K562 (cell line): ENCODE measurements at regions not wholly inside any gene's neighbourhood (a gene's known extent, or its start where the extent isn't known, plus 50 kb on each side); places are given as distances from the start of the nearest gene placed in this dataset.

Experiments used
- ATAC-seq: fragments of 200-7000 bp; cut with Tn5 transposase; 3 replicates; pipeline ENCODE4 v1.9.1; 2020; ENCODE audit warnings: moderate library complexity
- BruUV-seq: library from RNA; stranded (reverse); fragments of 400-500 nt; replicated peaks from 2 replicates; lab custom pipeline; 2021; lab: Mats Ljungman, UMichigan
- CTCF ChIA-PET: fragments of 300-600 bp; formaldehyde crosslinking; extraction: SDS; loops from one replicate; lab custom pipeline; 2021; ENCODE audit warnings: low intra/inter-chr PET ratio; lab: Yijun Ruan, JAX
- POLR2A ChIA-PET: fragments of 300-600, 350-650 bp; sonication (Branson Sonifier 250); formaldehyde crosslinking; extraction: SDS; loops from one replicate; lab custom pipeline; 2021; ENCODE audit warnings: antibody characterized with exemption, inconsistent platforms; lab: Yijun Ruan, JAX
- DNase-seq, 4 experiments: peaks; one replicate each; pipeline versions ENCODE4 v3.0.0 to v3.0.0-alpha.2; 2011 to 2018; ENCODE audit warnings: low spot score in 3 of 4, mixed read lengths in 3 of 4; ENCODE audit errors: extremely low read depth in 1 of 4
- FAIRE-seq: peaks from 2 replicates; lab custom pipeline; 2011; peaks lifted over from hg19 to GRCh38; lab: Jason Lieb, UNC
- H2AFZ ChIP-seq: 2 replicates; pipeline ENCODE4 v1.6.0; 2011; ENCODE audit warnings: low read depth, low read length, control low read depth, inconsistent platforms
- H3K27ac ChIP-seq: fragments of 200-600 bp; 3 replicates; pipeline ENCODE4 v1.8.0; 2011; ENCODE audit warnings: low read depth, mild to moderate bottlenecking, control low read depth, inconsistent platforms, low read length, moderate library complexity, mixed read lengths; ENCODE audit errors: extremely low read depth
- H3K27me3 ChIP-seq, 2 experiments: fragments of 300-600 bp in 1 of 2; 2 replicates in 1 of 2; 3 replicates in 1 of 2; pipeline versions ENCODE4 v1.6.0 to v1.8.0; 2011; ENCODE audit warnings: inconsistent platforms in 2 of 2, low read length in 2 of 2, mild to moderate bottlenecking in 1 of 2, mixed read lengths in 1 of 2, moderate library complexity in 1 of 2; ENCODE audit not compliant: control insufficient read depth in 2 of 2, insufficient read depth in 2 of 2
- H3K36me3 ChIP-seq: fragments of 300-600 bp; 3 replicates; pipeline ENCODE4 v1.8.0; 2011; ENCODE audit warnings: mild to moderate bottlenecking, low read length, inconsistent platforms; ENCODE audit not compliant: control insufficient read depth, insufficient read depth
- H3K4me1 ChIP-seq, 2 experiments: fragments of 200-600 bp in 1 of 2; replicated peaks in 1 of 2; 2 replicates in 1 of 2; 3 replicates in 1 of 2; pipeline versions ENCODE4 v1.5.1 to v1.8.0; 2011; ENCODE audit warnings: inconsistent platforms in 2 of 2, low read length in 2 of 2, mild to moderate bottlenecking in 1 of 2, mixed read lengths in 1 of 2, moderate library complexity in 1 of 2; ENCODE audit not compliant: control insufficient read depth in 2 of 2, insufficient read depth in 2 of 2
- H3K4me2 ChIP-seq: 2 replicates; pipeline ENCODE4 v1.6.1; 2011; ENCODE audit warnings: low read length, control low read depth, inconsistent platforms, mixed read lengths; ENCODE audit not compliant: insufficient read depth
- H3K4me3 ChIP-seq: fragments of 200-600 bp; sonication (generic), shearing (Covaris generic); 2 replicates; pipeline ENCODE4 v1.5.1; 2016; ENCODE audit warnings: control low read depth, inconsistent platforms
- H3K79me2 ChIP-seq: fragments of 200-600 bp; 3 replicates; pipeline ENCODE4 v1.8.0; 2011; ENCODE audit warnings: low read length, inconsistent platforms; ENCODE audit not compliant: control insufficient read depth, insufficient read depth
- H3K9ac ChIP-seq, 2 experiments: 2 replicates each; pipeline versions ENCODE4 v1.6.0 to v1.6.1; 2011; ENCODE audit warnings: low read depth in 2 of 2, low read length in 2 of 2, control low read depth in 1 of 2, inconsistent platforms in 1 of 2, mild to moderate bottlenecking in 1 of 2, mixed read lengths in 1 of 2; ENCODE audit not compliant: insufficient read depth in 1 of 2
- H3K9me1 ChIP-seq: one replicate; pipeline ENCODE4 v1.6.0; 2011; ENCODE audit warnings: inconsistent platforms, mild to moderate bottlenecking, low read length, moderate library complexity; ENCODE audit not compliant: control insufficient read depth, insufficient read depth
- H3K9me3 ChIP-seq: replicated peaks from 2 replicates; pipeline ENCODE4 v1.5.1; 2011; ENCODE audit warnings: low read depth, low read length, inconsistent platforms; ENCODE audit not compliant: control insufficient read depth, insufficient read depth
- H4K20me1 ChIP-seq: replicated peaks from 2 replicates; pipeline ENCODE4 v1.6.1; 2011; ENCODE audit warnings: low read length, inconsistent platforms, mixed read lengths; ENCODE audit not compliant: control insufficient read depth, insufficient read depth
- BACH1 ChIP-seq: fragments of 200-800 bp; sonication (Bioruptor generic); IDR thresholded peaks from 2 replicates; pipeline ENCODE4 v1.6.1; 2016; ENCODE audit warnings: missing genetic modification characterization, missing compliant biosample characterization
- CBX8 ChIP-seq: fragments of 200-600 bp; sonication (generic); IDR thresholded peaks from 2 replicates; pipeline ENCODE4 v1.6.1; 2012; ENCODE audit warnings: borderline replicate concordance, mixed run types, low read depth, mild to moderate bottlenecking, moderate library complexity, mixed read lengths, low read length, control low read depth, inconsistent platforms; ENCODE audit not compliant: poor library complexity, severe bottlenecking; ENCODE audit errors: extremely low read depth
- CEBPB ChIP-seq: fragments of 450-650 bp; IDR thresholded peaks from 2 replicates; pipeline ENCODE4 v1.6.1; 2016; ENCODE audit warnings: missing genetic modification characterization, missing compliant biosample characterization
- CEBPG ChIP-seq, 3 experiments: fragments of 200-800 bp in 1 of 3; sonication (Bioruptor generic) in 1 of 3; sonication (generic) in 1 of 3; formaldehyde crosslinking in 1 of 3; IDR thresholded peaks in 2 of 3; conservative IDR thresholded peaks in 1 of 3; 2 replicates each; pipeline versions ENCODE4 v1.6.1 to v1.8.0; 2016 to 2022; ENCODE audit warnings: missing compliant biosample characterization in 2 of 3, missing genetic modification characterization in 2 of 3, mild to moderate bottlenecking in 1 of 3, missing genetic modification reagents in 1 of 3
- CREB1 ChIP-seq, 2 experiments: sonication (generic) in 1 of 2; formaldehyde crosslinking in 1 of 2; IDR thresholded peaks; 2 replicates each; pipeline versions ENCODE4 v1.6.1 to v1.8.0; 2012 to 2022; ENCODE audit warnings: inconsistent platforms in 1 of 2, mild to moderate bottlenecking in 1 of 2, missing genetic modification reagents in 1 of 2, moderate library complexity in 1 of 2
- GTF2F1 ChIP-seq: IDR thresholded peaks from 2 replicates; pipeline ENCODE4 v1.6.1; 2011; ENCODE audit warnings: low read depth, low read length, improper control_type of control experiment
- L3MBTL2 ChIP-seq: fragments of 450-650 bp; IDR thresholded peaks from 2 replicates; pipeline ENCODE4 v1.6.1; 2016; ENCODE audit warnings: mild to moderate bottlenecking, moderate library complexity
- MEIS2 ChIP-seq: fragments of 450-650 bp; IDR thresholded peaks from 2 replicates; pipeline ENCODE4 v1.6.1; 2014; ENCODE audit warnings: mild to moderate bottlenecking; ENCODE audit not compliant: partially characterized antibody
- NCOA2 ChIP-seq, 2 experiments: fragments of 450-650 bp; IDR thresholded peaks; 2 replicates each; pipeline ENCODE4 v1.6.1; 2018; ENCODE audit warnings: mild to moderate bottlenecking in 2 of 2, moderate library complexity in 1 of 2; ENCODE audit not compliant: partially characterized antibody in 2 of 2
- PPARD ChIP-seq: fragments of 250-450 bp; sonication (Bioruptor Pico); IDR thresholded peaks from 2 replicates; pipeline ENCODE4 v1.8.0; 2022; ENCODE audit warnings: inconsistent platforms, mild to moderate bottlenecking, moderate library complexity
- SIRT6 ChIP-seq: IDR thresholded peaks from one replicate; pipeline ENCODE4 v1.6.1; 2012; ENCODE audit warnings: low read depth, mild to moderate bottlenecking, control low read depth, inconsistent platforms, low read length, moderate library complexity
- TAF1 ChIP-seq: IDR thresholded peaks from 2 replicates; pipeline ENCODE4 v1.6.1; 2011; ENCODE audit warnings: mild to moderate bottlenecking, low read length, moderate library complexity; ENCODE audit not compliant: insufficient read depth, control insufficient read depth, severe bottlenecking; ENCODE audit errors: extremely low read depth
- ZKSCAN3 ChIP-seq: fragments of 250-450 bp; sonication (Bioruptor Pico); IDR thresholded peaks from 2 replicates; pipeline ENCODE4 v1.4.0; 2020
- ZNF551 ChIP-seq: fragments of 250-450 bp; sonication (Bioruptor Pico); IDR thresholded peaks from 2 replicates; pipeline ENCODE4 v1.5.0; 2021; ENCODE audit warnings: mild to moderate bottlenecking, moderate library complexity
- ZNF668 ChIP-seq: fragments of 250-450 bp; sonication (Bioruptor Pico); IDR thresholded peaks from 2 replicates; pipeline ENCODE4 v1.8.0; 2022; ENCODE audit warnings: mild to moderate bottlenecking, inconsistent platforms
- whole genome bisulfite sequencing: fragments of 100-300 bp; shearing (Covaris generic); methylation state at CpG from one replicate; pipeline ENCODE4 v1.1.6; 2016; ENCODE audit warnings: low coverage, mixed read lengths; ENCODE audit not compliant: insufficient coverage; ENCODE audit errors: missing lambda C conversion rate; 5-methylcytosine and 5-hydroxymethylcytosine counted together
- in situ Hi-C: fragments of 300-500 bp; cut with MboI; formaldehyde crosslinking; loops from 4 replicates; pipeline ENCODE4 v1.15.0; 2018; ENCODE audit warnings: inconsistent platforms, mixed read lengths
- intact Hi-C: fragments of 100-400 bp; cut with micrococcal nuclease; formaldehyde crosslinking; loops from 2 replicates; pipeline ENCODE4 v1.14.2; 2022
- TF ChIP-seq, protein P1 (sequence below): sonication (generic); formaldehyde crosslinking; IDR thresholded peaks from 2 replicates; pipeline ENCODE4 v1.8.0; 2022; ENCODE audit warnings: mild to moderate bottlenecking, missing genetic modification reagents
- TF ChIP-seq, protein P2 (sequence below): sonication (generic); formaldehyde crosslinking; IDR thresholded peaks from 2 replicates; pipeline ENCODE4 v1.8.1; 2023; ENCODE audit warnings: mild to moderate bottlenecking, missing genetic modification reagents
- TF ChIP-seq, protein P3 (sequence below), 2 experiments: IDR thresholded peaks; 2 replicates each; pipeline ENCODE4 v1.6.1; 2011; ENCODE audit warnings: borderline replicate concordance in 1 of 2, control low read depth in 1 of 2, low read depth in 1 of 2, low read length in 1 of 2, mild to moderate bottlenecking in 1 of 2, mixed read lengths in 1 of 2, moderate library complexity in 1 of 2; ENCODE audit not compliant: insufficient read depth in 1 of 2, insufficient read length in 1 of 2, poor library complexity in 1 of 2, severe bottlenecking in 1 of 2; ENCODE audit errors: extremely low read depth in 1 of 2

DNA sequence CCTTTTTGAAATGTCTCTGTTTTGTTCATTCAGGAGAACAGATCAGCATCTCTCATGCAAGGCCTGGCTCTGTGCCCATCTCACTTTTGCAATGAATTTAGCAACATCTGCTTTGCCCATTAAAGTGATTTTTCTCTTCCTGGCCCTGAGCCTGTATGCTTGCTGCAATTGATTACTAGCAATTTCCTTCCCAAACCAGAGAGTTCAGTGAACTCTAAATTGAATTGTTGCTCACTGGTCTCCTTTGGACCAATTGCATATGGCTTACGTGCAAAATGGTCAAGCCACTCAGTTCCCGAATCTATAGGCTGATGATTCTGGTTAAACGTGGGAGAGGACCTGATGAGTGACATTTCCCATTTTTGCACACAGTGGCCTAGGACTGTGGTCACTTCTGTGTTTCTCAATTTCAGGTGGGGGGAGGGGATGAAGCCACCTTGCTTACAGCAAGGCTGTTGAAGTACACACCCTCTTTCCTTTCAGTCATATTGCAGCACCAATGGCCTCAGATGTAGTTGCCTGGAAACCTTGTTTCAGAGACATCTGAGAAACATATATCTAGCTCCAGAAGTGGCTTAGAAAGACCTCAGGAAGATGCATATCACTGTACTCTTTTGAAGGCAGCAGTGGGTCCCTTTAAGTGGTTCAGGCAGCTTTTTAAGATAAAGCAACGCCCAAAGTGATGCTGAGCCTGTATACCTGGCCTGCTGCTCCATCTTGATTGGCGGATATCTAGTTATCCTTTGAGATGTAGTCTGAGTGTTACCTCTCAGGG, 201.4 kb downstream of the PTEN start:
- H3K4me1 ChIP-seq, result no peaks in the 10 kb centered on the region; a peak in 2 of 5 replicates
- TF ChIP-seq, protein P1, sequence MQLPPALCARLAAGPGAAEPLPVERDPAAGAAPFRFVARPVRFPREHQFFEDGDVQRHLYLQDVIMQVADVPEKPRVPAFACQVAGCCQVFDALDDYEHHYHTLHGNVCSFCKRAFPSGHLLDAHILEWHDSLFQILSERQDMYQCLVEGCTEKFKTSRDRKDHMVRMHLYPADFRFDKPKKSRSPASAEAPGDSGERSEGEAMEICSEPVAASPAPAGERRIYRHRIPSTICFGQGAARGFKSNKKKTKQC (CRISPR knock-in tag), result no peak
- TF ChIP-seq ZKSCAN3 (CRISPR knock-in tag) (no peak), GTF2F1 (no peak), ZNF668 (CRISPR knock-in tag) (no peak), CEBPG (CRISPR knock-in tag; IDR thresholded peaks at IDR 0.05) (no peak), CEBPG (tag; conservative IDR thresholded peaks at IDR 0.05 in 1 of 2, IDR thresholded peaks at IDR 0.05 in 1 of 2) (peak in 1 of 2 experiments; percentile 58; a peak in 1 of 4 replicates), TAF1 (no peak), PPARD (CRISPR knock-in tag) (no peak), NCOA2 (IDR thresholded peaks at IDR 0.05; ENCODE audit: partially characterized antibody in 2 of 2) (no peak), SIRT6 (no peak), MEIS2 (peak; percentile 54), BACH1 (tag) (no peak), CEBPB (tag) (0 out of 2 replicates have a peak, but pooled peaks have one; percentile 27), CBX8 (no peak), L3MBTL2 (no peak), CREB1 (IDR thresholded peaks at IDR 0.05) (no peak), CREB1 (CRISPR knock-in tag; IDR thresholded peaks at IDR 0.05) (no peak), ZNF551 (CRISPR knock-in tag) (no peak)
- TF ChIP-seq, protein P2, sequence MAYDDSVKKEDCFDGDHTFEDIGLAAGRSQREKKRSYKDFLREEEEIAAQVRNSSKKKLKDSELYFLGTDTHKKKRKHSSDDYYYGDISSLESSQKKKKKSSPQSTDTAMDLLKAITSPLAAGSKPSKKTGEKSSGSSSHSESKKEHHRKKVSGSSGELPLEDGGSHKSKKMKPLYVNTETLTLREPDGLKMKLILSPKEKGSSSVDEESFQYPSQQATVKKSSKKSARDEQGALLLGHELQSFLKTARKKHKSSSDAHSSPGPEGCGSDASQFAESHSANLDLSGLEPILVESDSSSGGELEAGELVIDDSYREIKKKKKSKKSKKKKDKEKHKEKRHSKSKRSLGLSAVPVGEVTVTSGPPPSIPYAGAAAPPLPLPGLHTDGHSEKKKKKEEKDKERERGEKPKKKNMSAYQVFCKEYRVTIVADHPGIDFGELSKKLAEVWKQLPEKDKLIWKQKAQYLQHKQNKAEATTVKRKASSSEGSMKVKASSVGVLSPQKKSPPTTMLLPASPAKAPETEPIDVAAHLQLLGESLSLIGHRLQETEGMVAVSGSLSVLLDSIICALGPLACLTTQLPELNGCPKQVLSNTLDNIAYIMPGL (CRISPR knock-in tag), result no peak
- TF ChIP-seq, protein P3, sequence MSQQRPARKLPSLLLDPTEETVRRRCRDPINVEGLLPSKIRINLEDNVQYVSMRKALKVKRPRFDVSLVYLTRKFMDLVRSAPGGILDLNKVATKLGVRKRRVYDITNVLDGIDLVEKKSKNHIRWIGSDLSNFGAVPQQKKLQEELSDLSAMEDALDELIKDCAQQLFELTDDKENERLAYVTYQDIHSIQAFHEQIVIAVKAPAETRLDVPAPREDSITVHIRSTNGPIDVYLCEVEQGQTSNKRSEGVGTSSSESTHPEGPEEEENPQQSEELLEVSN (IDR thresholded peaks at IDR 0.05; ENCODE audit: borderline replicate concordance in 1 of 2, extremely low read depth in 1 of 2, insufficient read depth in 1 of 2, insufficient read length in 1 of 2, low read depth in 1 of 2, low read length in 1 of 2, poor library complexity in 1 of 2, severe bottlenecking in 1 of 2), result no peak

More for the DNA sequence above, 201.4 kb downstream of the PTEN start:
- H3K9ac ChIP-seq, result no peak overlapping the region
- H3K9me1 ChIP-seq, result no peaks in the 10 kb centered on the region
- H3K79me2 ChIP-seq, result no peaks in the 10 kb centered on the region
- 8% methylated on average over 5 of the region's 5 CpGs for WGBS
- no peak overlapping the region for H3K4me2 ChIP-seq
- no peak overlapping the region for H3K27ac ChIP-seq
- no peaks in the 10 kb centered on the region; a peak in 1 of 5 replicates for H3K27me3 ChIP-seq
- no peaks in the 10 kb centered on the region for H4K20me1 ChIP-seq
- no peaks in the 10 kb centered on the region for H3K9me3 ChIP-seq
- BruUV-seq, result no TSS peak
- no peaks in the 10 kb centered on the region for H3K36me3 ChIP-seq
- no peak overlapping the region for H3K4me3 ChIP-seq
- no peak for DNase-seq
- POLR2A ChIA-PET, result no interaction called here
- intact Hi-C loops (no loop called here), in situ Hi-C loops (no loop called here)
- no peak overlapping the region for H2AFZ ChIP-seq
- ATAC-seq, result no peak
- CTCF ChIA-PET, result no interaction called here
- FAIRE-seq, result no peak
